ENCODE measurements at regions not wholly inside any gene's neighbourhood (a gene's known extent, or its start where the extent isn't known, plus 50 kb on each side); places are given as distances from the start of the nearest gene placed in this dataset.
A peak's percentile ranks its signal among the peaks of the same experiment; 100 is the strongest.

- no peak for ATAC-seq (replicated peaks in 6 of 8)
- H3K4me1 ChIP-seq (replicated peaks in 1 of 2) = peaks cover 0 to 7% of the 10 kb centered on the region in 2 donors
- no peak overlapping the region for H3K27ac ChIP-seq
- in situ Hi-C loops (cut with MboI; ENCODE audit: low pct_unique_long_range_greater_than_20kb in 2 of 9, low sequenced_read_pairs in 9 of 9, unreplicated experiment in 9 of 9) = no loop called here
- 2 to 100% (median 60%) methylated on average over 2 to 3 of the region's 3 CpGs; no CpG with 5 or more reads in 2 of the 10 experiments for WGBS, 10 experiments
- no peak overlapping the region for H3K4me3 ChIP-seq
Observed at GRCh38 chr2:211113334-211114175, 557.2 kb downstream of the CPS1 start.

DNA sequence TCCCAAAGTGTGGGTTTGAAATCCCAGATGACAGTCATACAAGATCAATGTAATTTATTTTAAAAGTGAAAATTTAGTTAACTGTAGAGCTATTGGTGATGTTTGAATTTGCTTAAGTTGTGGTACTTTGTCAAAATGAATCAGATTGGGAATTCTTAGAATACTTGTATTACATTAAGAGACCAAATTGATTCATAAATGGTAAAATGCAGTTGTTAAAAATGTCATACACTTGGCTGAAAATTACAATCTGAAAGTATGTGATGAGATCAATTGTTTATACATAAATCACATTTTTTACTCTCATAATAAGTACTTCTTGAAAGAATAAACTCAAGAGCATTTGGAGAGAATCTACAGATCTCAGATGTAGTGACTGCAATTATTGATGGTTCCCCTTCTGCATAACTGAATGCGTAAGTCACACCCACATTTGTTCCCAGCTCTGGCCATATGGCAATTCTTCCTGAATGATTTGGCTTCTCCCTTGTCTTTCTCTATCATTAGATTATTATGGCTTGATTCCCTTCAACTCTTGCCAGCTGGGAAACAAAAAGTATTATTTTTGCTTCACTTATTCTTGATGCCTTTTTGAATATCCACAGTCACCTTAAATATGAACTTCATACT lies 558.5 kb downstream of the CPS1 start:
- no peak overlapping the region for H3K27ac ChIP-seq
- in situ Hi-C loops (cut with MboI; ENCODE audit: low pct_unique_long_range_greater_than_20kb in 2 of 9, low sequenced_read_pairs in 9 of 9, unreplicated experiment in 9 of 9) = no loop called here
- no peak overlapping the region for H3K4me3 ChIP-seq

GRCh38 chr2:211117026-211117425 lies 560.6 kb downstream of the CPS1 start:
- H3K4me3 ChIP-seq = no peak overlapping the region
- H3K27ac ChIP-seq = no peak overlapping the region
- 23 to 100% (median 91%) methylated on average over 1 of the region's 1 CpG; no CpG with 5 or more reads in 2 of the 10 experiments for WGBS, 10 experiments
- peaks cover 0 to 7% of the 10 kb centered on the region in 2 donors for H3K4me1 ChIP-seq (replicated peaks in 1 of 2)
- ATAC-seq (replicated peaks in 6 of 8) = no peak
- in situ Hi-C loops (cut with MboI; ENCODE audit: low pct_unique_long_range_greater_than_20kb in 2 of 9, low sequenced_read_pairs in 9 of 9, unreplicated experiment in 9 of 9) = no loop called here

More for the DNA sequence above, 558.5 kb downstream of the CPS1 start:
- H3K4me1 ChIP-seq (replicated peaks in 1 of 2) = peaks cover 0 to 7% of the 10 kb centered on the region in 2 donors
- peak in 5 of 8 experiments; percentile 32 to 74 (median 68) for ATAC-seq (replicated peaks in 6 of 8)
- 0 to 100% (median 50%) methylated on average over 1 of the region's 1 CpG; no CpG with 5 or more reads in 3 of the 10 experiments for WGBS, 10 experiments

DNA sequence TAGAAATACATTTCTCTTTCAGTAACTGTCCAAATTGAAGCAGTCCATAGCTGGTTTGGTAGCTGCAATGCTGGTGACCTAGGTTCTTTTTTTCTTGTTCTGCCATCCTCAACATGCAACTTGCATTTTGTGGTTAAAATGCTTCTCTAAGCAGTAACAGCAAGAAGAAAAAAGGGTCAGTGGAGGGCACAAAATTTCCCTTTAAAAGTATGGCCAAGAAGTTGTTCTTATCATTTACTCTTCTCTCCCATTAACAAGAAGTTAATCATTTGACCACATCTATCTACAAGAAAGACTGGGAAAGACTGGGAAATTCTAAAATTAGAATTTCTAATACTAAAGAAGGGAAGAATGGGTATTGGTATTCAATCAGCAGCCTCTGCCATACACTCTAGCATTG lies 569.9 kb downstream of the CPS1 start:
- in situ Hi-C loops (cut with MboI; ENCODE audit: low pct_unique_long_range_greater_than_20kb in 2 of 9, low sequenced_read_pairs in 9 of 9, unreplicated experiment in 9 of 9) = no loop called here

DNA sequence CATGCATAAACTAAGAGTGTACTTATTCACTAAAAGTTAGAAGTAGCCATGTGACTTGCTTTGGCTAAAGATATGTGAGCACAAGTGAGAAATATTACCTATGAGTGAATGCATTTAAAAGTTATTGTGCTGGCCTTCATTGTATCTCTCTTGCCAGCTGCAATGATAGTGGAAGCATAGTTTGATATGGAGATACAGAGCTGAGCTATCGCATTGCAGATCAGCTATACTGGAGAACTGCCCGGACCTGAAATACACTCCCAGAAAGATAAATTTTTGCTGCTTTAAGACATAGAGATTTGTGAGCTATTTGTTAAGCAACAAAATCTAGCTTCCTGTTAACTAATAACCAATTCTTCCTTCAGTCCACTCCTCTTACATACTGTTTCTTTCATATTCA lies 571.1 kb downstream of the CPS1 start:
- ATAC-seq (replicated peaks in 6 of 8) = peak in 1 of 8 experiments; percentile 20
- Histone ChIP-seq H3K27ac (no peak overlapping the region), H3K4me1 (replicated peaks in 1 of 2) (peaks cover 9% of the 10 kb centered on the region in 2 donors), H3K4me3 (no peak overlapping the region)
- WGBS, 10 experiments = 42 to 100% (median 90%) methylated on average over 1 to 2 of the region's 2 CpGs; no CpG with 5 or more reads in 1 of the 10 experiments
- in situ Hi-C loops (cut with MboI; ENCODE audit: low pct_unique_long_range_greater_than_20kb in 2 of 9, low sequenced_read_pairs in 9 of 9, unreplicated experiment in 9 of 9) = no loop called here

More for the DNA sequence above, 569.9 kb downstream of the CPS1 start:
- no peak overlapping the region for H3K4me3 ChIP-seq
- peaks cover 9% of the 10 kb centered on the region in 2 donors for H3K4me1 ChIP-seq (replicated peaks in 1 of 2)
- no peak overlapping the region for H3K27ac ChIP-seq
- ATAC-seq (replicated peaks in 6 of 8) = no peak

- no peak for ATAC-seq (replicated peaks in 6 of 8)
- Histone ChIP-seq H3K4me1 (replicated peaks in 1 of 2) (peaks cover 9% of the 10 kb centered on the region in 2 donors), H3K27ac (no peak overlapping the region), H3K4me3 (no peak overlapping the region)
- WGBS, 10 experiments = 7 to 100% (median 70%) methylated on average over 1 to 3 of the region's 3 CpGs; no CpG with 5 or more reads in 1 of the 10 experiments
- in situ Hi-C loops (cut with MboI; ENCODE audit: low pct_unique_long_range_greater_than_20kb in 2 of 9, low sequenced_read_pairs in 9 of 9, unreplicated experiment in 9 of 9) = no loop called here
Observed at GRCh38 chr2:211128287-211128686, 571.9 kb downstream of the CPS1 start.

DNA sequence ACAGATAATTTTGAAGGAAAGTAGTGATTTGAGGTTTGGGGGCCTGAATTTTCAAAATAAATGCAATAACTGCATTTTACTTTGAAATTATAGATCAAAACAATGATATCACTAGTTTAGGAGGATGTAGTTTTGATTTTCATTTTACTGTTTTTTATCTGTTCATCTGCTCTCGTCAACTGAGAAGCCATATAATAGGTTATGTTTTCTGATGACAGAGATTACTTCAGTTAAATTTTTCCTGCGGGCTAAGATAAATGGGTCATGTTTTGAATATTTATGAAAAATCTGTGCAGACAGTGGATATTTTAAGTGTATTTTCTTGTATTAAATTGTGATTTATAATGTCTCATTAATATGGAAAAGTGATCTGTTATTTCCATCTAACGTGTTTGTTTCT lies 573.4 kb downstream of the CPS1 start:
- ATAC-seq (replicated peaks in 6 of 8) = no peak
- Histone ChIP-seq H3K27ac (no peak overlapping the region), H3K4me3 (no peak overlapping the region), H3K4me1 (replicated peaks in 1 of 2) (peaks cover 9% of the 10 kb centered on the region in 2 donors)
- 17 to 66% (median 45%) methylated on average over 2 to 3 of the region's 3 CpGs for WGBS, 10 experiments
- in situ Hi-C loops (cut with MboI; ENCODE audit: low pct_unique_long_range_greater_than_20kb in 2 of 9, low sequenced_read_pairs in 9 of 9, unreplicated experiment in 9 of 9) = no loop called here

- no peak for ATAC-seq (replicated peaks in 6 of 8)
- WGBS, 10 experiments = 13 to 93% (median 60%) methylated on average over 1 to 2 of the region's 2 CpGs; no CpG with 5 or more reads in 3 of the 10 experiments
- no peak overlapping the region for H3K27ac ChIP-seq
- in situ Hi-C loops (cut with MboI; ENCODE audit: low pct_unique_long_range_greater_than_20kb in 2 of 9, low sequenced_read_pairs in 9 of 9, unreplicated experiment in 9 of 9) = no loop called here
- peaks cover 9% of the 10 kb centered on the region in 2 donors for H3K4me1 ChIP-seq (replicated peaks in 1 of 2)
- H3K4me3 ChIP-seq = no peak overlapping the region
Observed at GRCh38 chr2:211132046-211132445, 575.6 kb downstream of the CPS1 start.

DNA sequence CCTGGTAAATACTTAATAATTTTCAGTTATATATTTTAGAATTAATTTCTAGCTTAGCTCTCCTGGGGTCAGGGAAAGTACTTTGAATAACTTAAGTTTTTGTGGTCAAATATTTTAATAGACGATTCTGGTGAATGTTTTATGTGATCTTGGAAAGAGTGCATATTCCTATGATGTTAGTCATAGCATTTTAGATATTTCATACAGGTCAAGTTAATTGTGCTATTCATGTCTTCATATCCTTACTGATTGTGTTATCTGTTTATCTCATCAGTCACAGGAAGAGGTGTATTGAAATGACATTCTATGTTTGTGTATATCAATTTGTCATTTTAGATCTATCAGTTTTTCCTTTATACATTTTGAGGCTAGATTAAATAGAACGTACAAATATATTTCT lies 576.2 kb downstream of the CPS1 start:
- peaks cover 9% of the 10 kb centered on the region in 2 donors for H3K4me1 ChIP-seq (replicated peaks in 1 of 2)
- WGBS, 10 experiments = 0 to 91% (median 30%) methylated on average over 1 to 2 of the region's 2 CpGs; no CpG with 5 or more reads in 3 of the 10 experiments
- in situ Hi-C loops (cut with MboI; ENCODE audit: low pct_unique_long_range_greater_than_20kb in 2 of 9, low sequenced_read_pairs in 9 of 9, unreplicated experiment in 9 of 9) = no loop called here
- H3K27ac ChIP-seq = no peak overlapping the region
- peak in 1 of 8 experiments; percentile 38 for ATAC-seq (replicated peaks in 6 of 8)
- H3K4me3 ChIP-seq = no peak overlapping the region

DNA sequence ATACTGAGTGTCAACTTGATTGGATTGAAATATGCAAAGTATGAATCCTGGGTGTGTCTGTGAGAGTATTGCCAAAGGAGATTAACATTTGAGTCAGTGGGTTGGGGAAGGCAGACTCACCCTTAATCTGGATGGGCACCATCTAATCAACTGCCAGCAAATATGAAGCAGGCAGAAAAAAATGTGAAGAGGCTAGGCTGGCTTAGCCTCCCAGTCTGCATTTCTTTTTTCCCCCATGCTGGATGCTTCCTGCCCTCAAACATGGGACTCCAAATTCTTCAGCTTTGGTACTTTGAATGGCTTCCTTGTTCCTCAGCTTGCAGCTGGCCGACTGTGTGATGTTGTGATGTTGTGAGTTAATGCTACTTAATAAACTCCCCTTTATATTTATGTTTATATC lies 577.4 kb downstream of the CPS1 start:
- H3K4me1 ChIP-seq (replicated peaks in 1 of 2) = peaks cover 9% of the 10 kb centered on the region in 2 donors
- no peak for ATAC-seq (replicated peaks in 6 of 8)
- in situ Hi-C loops (cut with MboI; ENCODE audit: low pct_unique_long_range_greater_than_20kb in 2 of 9, low sequenced_read_pairs in 9 of 9, unreplicated experiment in 9 of 9) = no loop called here
- no peak overlapping the region for H3K4me3 ChIP-seq
- WGBS, 10 experiments = 38 to 100% (median 67%) methylated on average over 1 of the region's 1 CpG; no CpG with 5 or more reads in 5 of the 10 experiments
- no peak overlapping the region for H3K27ac ChIP-seq

DNA sequence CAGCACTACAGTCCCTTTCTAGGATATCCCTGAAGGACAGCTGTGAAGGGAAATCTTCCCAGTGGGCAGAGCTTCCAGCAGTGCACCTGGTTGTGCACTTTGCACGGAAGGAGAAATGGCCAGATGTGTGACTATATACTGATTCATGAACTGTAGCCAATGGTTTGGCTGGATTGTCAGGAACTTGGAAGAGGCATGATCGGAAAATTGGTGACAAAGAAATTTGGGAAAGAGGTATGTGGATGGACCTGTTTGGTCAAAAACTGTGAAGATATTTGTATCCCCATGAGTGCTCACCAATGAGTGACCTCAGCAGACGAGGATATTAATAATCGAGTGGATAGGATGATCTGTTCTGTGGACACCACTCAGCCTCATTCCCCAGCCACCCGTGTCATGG lies 582.2 kb downstream of the CPS1 start:
- in situ Hi-C loops (cut with MboI; ENCODE audit: low pct_unique_long_range_greater_than_20kb in 2 of 9, low sequenced_read_pairs in 9 of 9, unreplicated experiment in 9 of 9) = no loop called here
- no peaks in the 10 kb centered on the region for H3K4me1 ChIP-seq (replicated peaks in 1 of 2)
- H3K4me3 ChIP-seq = no peak overlapping the region
- ATAC-seq (replicated peaks in 6 of 8) = no peak
- WGBS, 10 experiments = 29 to 100% (median 61%) methylated on average over 1 to 4 of the region's 5 CpGs; no CpG with 5 or more reads in 6 of the 10 experiments
- H3K27ac ChIP-seq = no peak overlapping the region

DNA sequence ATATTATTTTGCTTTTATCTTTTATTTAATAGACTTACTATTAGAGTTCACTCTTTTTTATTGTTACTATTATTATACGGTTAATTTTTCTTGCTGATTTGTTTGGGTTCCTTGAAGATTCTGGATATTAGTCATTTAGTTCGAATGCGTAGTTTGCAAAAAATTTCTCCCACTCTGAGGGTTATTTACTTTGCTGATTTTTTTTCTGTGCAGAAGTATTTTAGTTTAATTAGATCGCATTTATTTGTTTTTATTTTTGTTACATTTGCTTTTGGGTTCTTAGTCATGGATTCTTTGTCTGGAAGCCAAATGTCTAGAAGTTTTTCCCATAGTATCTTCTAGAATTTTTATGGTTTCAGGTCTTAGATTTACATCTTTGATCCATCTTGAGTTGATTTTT lies 585.2 kb downstream of the CPS1 start:
- WGBS, 10 experiments = 50 to 96% (median 81%) methylated on average over 1 to 4 of the region's 4 CpGs
- in situ Hi-C loops (cut with MboI; ENCODE audit: low pct_unique_long_range_greater_than_20kb in 2 of 9, low sequenced_read_pairs in 9 of 9, unreplicated experiment in 9 of 9) = no loop called here
- ATAC-seq (replicated peaks in 6 of 8) = no peak
- Histone ChIP-seq H3K4me3 (no peak overlapping the region), H3K4me1 (replicated peaks in 1 of 2) (no peaks in the 10 kb centered on the region), H3K27ac (no peak overlapping the region)

DNA sequence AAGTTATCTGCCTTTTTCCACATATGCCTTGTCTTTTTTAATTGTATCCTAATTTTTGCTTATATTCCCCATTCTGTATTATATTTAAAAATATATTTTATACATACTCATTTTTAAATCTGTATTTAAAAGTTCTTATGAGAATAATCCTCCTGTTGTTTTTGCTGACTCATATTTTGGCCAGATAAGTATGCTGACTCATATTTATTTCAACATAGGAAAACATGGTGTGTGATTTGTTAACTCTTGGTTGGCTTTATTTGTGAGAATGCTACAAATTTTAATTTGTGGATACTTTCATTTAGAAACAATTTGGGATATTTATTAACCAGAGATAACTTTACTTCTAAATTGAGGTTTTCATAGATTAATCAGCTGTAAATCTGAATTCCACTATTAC lies 587.7 kb downstream of the CPS1 start:
- H3K27ac ChIP-seq = no peak overlapping the region
- in situ Hi-C loops (cut with MboI; ENCODE audit: low pct_unique_long_range_greater_than_20kb in 2 of 9, low sequenced_read_pairs in 9 of 9, unreplicated experiment in 9 of 9) = no loop called here
- no peak for ATAC-seq (replicated peaks in 6 of 8)
- H3K4me3 ChIP-seq = no peak overlapping the region
- H3K4me1 ChIP-seq (replicated peaks in 1 of 2) = no peaks in the 10 kb centered on the region
